Chondrocyte (in vitro differentiated cells): ENCODE measurements at regions not wholly inside any gene's neighbourhood (a gene's known extent, or its start where the extent isn't known, plus 50 kb on each side); places are given as distances from the start of the nearest gene placed in this dataset.

ENCODE experiments used
- DNase-seq: peaks from one replicate; pipeline ENCODE4 v3.0.0; 2021; ENCODE audit warnings: mixed read lengths, low spot score
- H3K27ac Mint-ChIP-seq: one replicate; pipeline ENCODE4 v1.8.0; 2021; ENCODE audit warnings: mild to moderate bottlenecking, moderate library complexity, mixed read lengths; ENCODE audit not compliant: unreplicated experiment
- H3K27me3 Mint-ChIP-seq: 2 replicates; pipeline ENCODE4 v1.8.0; 2021; ENCODE audit warnings: low read depth, mixed read lengths
- H3K36me3 Mint-ChIP-seq: 2 replicates; pipeline ENCODE4 v1.8.0; 2021; ENCODE audit warnings: low read depth, mixed read lengths
- H3K4me1 Mint-ChIP-seq: 2 replicates; pipeline ENCODE4 v1.8.0; 2021; ENCODE audit warnings: low read depth, mild to moderate bottlenecking, mixed read lengths
- H3K4me3 Mint-ChIP-seq: one replicate; pipeline ENCODE4 v1.8.0; 2021; ENCODE audit warnings: mild to moderate bottlenecking, moderate library complexity, mixed read lengths; ENCODE audit not compliant: unreplicated experiment
- H3K9me3 Mint-ChIP-seq: 2 replicates; pipeline ENCODE4 v1.8.0; 2021; ENCODE audit warnings: low read depth, mixed read lengths
- CTCF ChIP-seq: fragments of 200-600 bp; sonication (generic); IDR thresholded peaks from 2 replicates; pipeline ENCODE4 v1.5.0; 2021; ENCODE audit warnings: antibody characterized with exemption, mild to moderate bottlenecking, moderate library complexity

- no peaks in the 10 kb centered on the region for H3K27me3 Mint-ChIP-seq
- no peak for TF ChIP-seq CTCF
- H3K27ac Mint-ChIP-seq = no peak overlapping the region
- no peaks in the 10 kb centered on the region for H3K36me3 Mint-ChIP-seq
- DNase-seq = no peak
- H3K4me3 Mint-ChIP-seq = no peak overlapping the region
- no peaks in the 10 kb centered on the region for H3K9me3 Mint-ChIP-seq
- H3K4me1 Mint-ChIP-seq = no peaks in the 10 kb centered on the region
These were observed 918.8 kb upstream of the CDH8 start for GRCh38 chr16:62955033-62955349.

GRCh38 chr16:62954144-62955032 is 918.1 kb upstream of the CDH8 start:
- H3K9me3 Mint-ChIP-seq = no peaks in the 10 kb centered on the region
- TF ChIP-seq CTCF = no peak
- no peaks in the 10 kb centered on the region for H3K4me1 Mint-ChIP-seq
- no peaks in the 10 kb centered on the region for H3K27me3 Mint-ChIP-seq
- no peak for DNase-seq
- no peak overlapping the region for H3K27ac Mint-ChIP-seq
- no peak overlapping the region for H3K4me3 Mint-ChIP-seq
- H3K36me3 Mint-ChIP-seq = no peaks in the 10 kb centered on the region

- Mint-ChIP-seq H3K4me1 (no peaks in the 10 kb centered on the region), H3K27me3 (no peaks in the 10 kb centered on the region), H3K27ac (no peak overlapping the region), H3K9me3 (peaks cover 6% of the 10 kb centered on the region), H3K4me3 (no peak overlapping the region), H3K36me3 (no peaks in the 10 kb centered on the region)
- TF ChIP-seq CTCF = no peak
- no peak for DNase-seq
These were observed 914.1 kb upstream of the CDH8 start for GRCh38 chr16:62950351-62950750.

- no peak overlapping the region for H3K27ac Mint-ChIP-seq
- H3K4me1 Mint-ChIP-seq = no peaks in the 10 kb centered on the region
- H3K9me3 Mint-ChIP-seq = no peaks in the 10 kb centered on the region
- no peak for TF ChIP-seq CTCF
- H3K27me3 Mint-ChIP-seq = peaks cover 5% of the 10 kb centered on the region
- H3K4me3 Mint-ChIP-seq = no peak overlapping the region
- DNase-seq = no peak
- no peaks in the 10 kb centered on the region for H3K36me3 Mint-ChIP-seq
These were observed 904.3 kb upstream of the CDH8 start for GRCh38 chr16:62940569-62940968.

- no peak for DNase-seq
- Mint-ChIP-seq H3K4me1 (no peaks in the 10 kb centered on the region), H3K27me3 (peaks cover 5% of the 10 kb centered on the region), H3K9me3 (no peaks in the 10 kb centered on the region), H3K27ac (no peak overlapping the region), H3K4me3 (no peak overlapping the region), H3K36me3 (no peaks in the 10 kb centered on the region)
- no peak for TF ChIP-seq CTCF
These were observed 903.4 kb upstream of the CDH8 start for GRCh38 chr16:62939687-62940086.
